GM19240 (cell line): ENCODE measurements at regions not wholly inside any gene's neighbourhood (a gene's known extent, or its start where the extent isn't known, plus 50 kb on each side); places are given as distances from the start of the nearest gene placed in this dataset.

Source experiments
- DNase-seq: peaks from one replicate; pipeline ENCODE4 v3.0.0; 2011; ENCODE audit warnings: low spot score; ENCODE audit not compliant: insufficient read length

GRCh38 chr12:24759155-24759554 lies 189.7 kb downstream of the BCAT1 start:
- DNase-seq, result no peak

GRCh38 chr12:24756479-24757024 lies 192.3 kb downstream of the BCAT1 start:
- no peak for DNase-seq

GRCh38 chr12:24754690-24755638 lies 193.9 kb downstream of the BCAT1 start:
- no peak for DNase-seq

- DNase-seq, result no peak
Observed at GRCh38 chr12:24752763-24753462, 196.0 kb downstream of the BCAT1 start.

GRCh38 chr12:24751181-24751580 lies 197.7 kb downstream of the BCAT1 start:
- DNase-seq, result no peak

GRCh38 chr12:24750263-24750662 lies 198.6 kb downstream of the BCAT1 start:
- no peak for DNase-seq

GRCh38 chr12:24749171-24749570 lies 199.7 kb downstream of the BCAT1 start:
- no peak for DNase-seq

- DNase-seq, result no peak
Observed at GRCh38 chr12:24748326-24748725, 200.6 kb downstream of the BCAT1 start.

DNA sequence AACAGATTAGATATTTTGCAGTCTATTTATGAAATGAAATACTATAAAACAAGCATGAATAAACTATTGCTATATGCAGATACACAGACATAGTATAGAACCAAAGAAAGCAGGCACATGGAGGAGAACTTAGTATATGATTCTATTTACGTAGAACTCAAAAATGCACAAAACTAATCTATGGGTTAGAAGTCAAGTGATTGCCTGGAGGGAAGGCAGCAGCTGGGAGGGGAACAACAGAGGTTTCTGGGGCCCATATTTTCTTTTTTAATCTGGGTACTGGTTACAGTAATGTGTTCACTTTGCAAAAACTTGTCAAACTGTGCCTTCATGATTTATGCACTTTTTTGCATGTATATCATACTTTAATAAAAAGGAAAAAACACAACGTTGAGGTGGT lies 202.0 kb downstream of the BCAT1 start:
- DNase-seq, result no peak

GRCh38 chr12:24746006-24746671 lies 202.8 kb downstream of the BCAT1 start:
- DNase-seq, result no peak

GRCh38 chr12:24743941-24744793 lies 204.7 kb downstream of the BCAT1 start:
- DNase-seq, result no peak

DNA sequence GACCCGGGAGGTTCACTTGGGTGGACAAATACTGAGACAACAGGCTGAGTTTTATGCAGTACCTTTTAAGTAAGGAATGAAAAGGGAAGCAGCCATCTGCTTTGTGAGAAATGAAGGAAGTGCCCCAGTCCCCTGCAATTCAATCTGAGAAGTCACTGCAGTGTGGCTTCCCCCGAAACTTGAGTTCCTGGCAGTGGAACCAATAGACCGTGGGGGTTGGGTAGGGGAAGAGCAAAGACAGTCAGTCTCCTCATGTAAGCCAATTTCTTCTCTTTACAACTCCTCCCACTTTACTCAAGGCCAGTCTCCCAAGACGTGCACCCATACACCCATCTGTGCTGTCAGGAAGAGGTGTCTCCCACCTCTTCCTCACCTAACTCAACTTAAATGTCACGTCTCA lies 206.5 kb downstream of the BCAT1 start:
- DNase-seq, result peak; percentile 16

DNA sequence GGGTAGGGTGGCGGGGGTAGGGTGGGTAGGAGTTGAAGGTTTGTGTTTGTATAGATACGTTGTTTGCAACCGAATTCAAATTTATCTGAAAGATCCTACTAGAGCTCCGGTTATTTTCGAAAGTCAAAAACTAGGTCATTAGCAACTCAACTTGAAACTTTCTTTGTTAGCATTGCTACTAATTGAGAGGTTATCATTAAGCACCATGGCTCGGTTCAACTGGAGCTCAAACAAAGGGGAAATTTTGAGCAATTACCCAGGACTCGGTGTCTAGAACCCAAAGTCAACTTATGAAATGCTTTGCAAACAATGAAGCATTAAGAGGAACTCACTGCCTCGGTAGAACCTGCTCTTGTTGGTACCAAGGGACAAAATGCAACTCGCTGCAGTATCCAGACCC lies 207.7 kb downstream of the BCAT1 start:
- DNase-seq, result peak; percentile 15

GRCh38 chr12:24739106-24739779 lies 209.7 kb downstream of the BCAT1 start:
- no peak for DNase-seq

- DNase-seq, result no peak
Observed at GRCh38 chr12:24738441-24738840, 210.5 kb downstream of the BCAT1 start.

DNA sequence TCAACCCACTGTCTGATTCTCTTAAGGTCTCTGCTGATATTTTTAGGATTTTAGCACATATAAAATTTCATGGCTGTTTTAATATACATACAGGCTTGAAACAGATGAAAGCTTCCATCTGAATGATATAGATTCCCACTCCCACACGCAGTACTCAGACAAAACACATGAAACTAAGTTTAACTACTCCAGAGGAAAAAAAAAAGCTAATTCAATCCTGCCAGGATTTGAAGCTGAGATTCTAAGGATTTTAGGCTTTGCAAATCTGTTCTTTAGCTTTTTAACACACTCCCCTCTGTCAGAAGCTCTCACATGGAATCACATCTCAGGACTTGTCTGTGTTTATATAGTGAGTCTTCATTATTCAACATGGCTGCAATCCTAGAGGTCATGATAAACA lies 217.3 kb downstream of the BCAT1 start:
- no peak for DNase-seq

- no peak for DNase-seq
Observed at GRCh38 chr12:24730489-24730896, 218.4 kb downstream of the BCAT1 start.

DNA sequence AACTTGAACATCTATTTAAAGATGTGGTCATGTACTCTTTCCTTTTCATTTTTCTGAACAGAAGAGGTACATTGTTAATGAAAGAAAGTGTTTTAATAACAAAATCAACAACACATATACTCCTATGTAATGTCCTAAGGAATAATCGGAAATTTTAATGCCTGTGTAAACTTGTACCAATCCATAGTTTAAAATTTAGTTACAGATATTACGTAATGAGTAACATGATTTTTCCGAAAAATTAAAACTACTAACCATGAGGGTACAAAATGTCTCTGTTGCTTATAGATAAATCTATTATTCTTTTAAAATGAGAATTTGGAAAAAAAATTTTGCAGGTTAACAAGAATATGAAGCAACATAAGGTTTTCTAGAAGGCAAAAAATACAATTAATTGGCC lies 220.1 kb downstream of the BCAT1 start:
- DNase-seq, result no peak

- no peak for DNase-seq
Observed at GRCh38 chr12:24728366-24728765, 220.5 kb downstream of the BCAT1 start.

GRCh38 chr12:24725616-24726015 lies 223.3 kb downstream of the BCAT1 start:
- no peak for DNase-seq
